HG03045 (cell line): ENCODE measurements at regions not wholly inside any gene's neighbourhood (a gene's known extent, or its start where the extent isn't known, plus 50 kb on each side); places are given as distances from the start of the nearest gene placed in this dataset.
"Not testable (repeated sequence)": the region's sequence is repeated elsewhere in the genome, so short reads cannot be mapped to it uniquely, and the experiment has no call there.

Experiments used
- ATAC-seq: cut with Tn5 transposase; IDR thresholded peaks from one replicate; pipeline ENCODE4 v1.9.1; 2021; ENCODE audit warnings: mild to moderate bottlenecking, moderate library complexity; ENCODE audit not compliant: unreplicated experiment

GRCh38 chr2:57402096-57402495, 644.5 kb upstream of the VRK2 start:
- no peak for ATAC-seq

- ATAC-seq: no peak
Observed at GRCh38 chr2:57402755-57403154, 643.9 kb upstream of the VRK2 start.

GRCh38 chr2:57407772-57408201, 638.8 kb upstream of the VRK2 start:
- no peak for ATAC-seq

- no peak for ATAC-seq
Observed at GRCh38 chr2:57408587-57408986, 638.0 kb upstream of the VRK2 start.

- no peak for ATAC-seq
Observed at GRCh38 chr2:57417007-57417406, 629.6 kb upstream of the VRK2 start.

- not testable (repeated sequence) for ATAC-seq
Observed at GRCh38 chr2:57418859-57419346, 627.7 kb upstream of the VRK2 start.

- ATAC-seq: no peak
Observed at GRCh38 chr2:57429831-57430230, 616.8 kb upstream of the VRK2 start.

- no peak for ATAC-seq
Observed at GRCh38 chr2:57432528-57432927, 614.1 kb upstream of the VRK2 start.

- no peak for ATAC-seq
Observed at GRCh38 chr2:57434441-57434840, 612.2 kb upstream of the VRK2 start.

GRCh38 chr2:57434972-57435371, 611.6 kb upstream of the VRK2 start:
- ATAC-seq: no peak

- ATAC-seq: no peak
Observed at GRCh38 chr2:57437077-57437476, 609.5 kb upstream of the VRK2 start.

GRCh38 chr2:57440437-57440836, 606.2 kb upstream of the VRK2 start:
- no peak for ATAC-seq

GRCh38 chr2:57443086-57443485, 603.5 kb upstream of the VRK2 start:
- no peak for ATAC-seq

GRCh38 chr2:57443973-57444521, 602.6 kb upstream of the VRK2 start:
- ATAC-seq: no peak

GRCh38 chr2:57444752-57445430, 601.7 kb upstream of the VRK2 start:
- no peak for ATAC-seq

GRCh38 chr2:57448816-57449215, 597.8 kb upstream of the VRK2 start:
- no peak for ATAC-seq

- peak; percentile 98 for ATAC-seq
Observed at GRCh38 chr2:57450170-57450569, 596.4 kb upstream of the VRK2 start.

- no peak for ATAC-seq
Observed at GRCh38 chr2:57452634-57453033, 594.0 kb upstream of the VRK2 start.

- ATAC-seq: no peak
Observed at GRCh38 chr2:57453945-57454344, 592.7 kb upstream of the VRK2 start.

GRCh38 chr2:57460396-57461276, 586.0 kb upstream of the VRK2 start:
- no peak for ATAC-seq

- ATAC-seq: no peak
Observed at GRCh38 chr2:57461624-57462023, 585.0 kb upstream of the VRK2 start.

- no peak for ATAC-seq
Observed at GRCh38 chr2:57465067-57465466, 581.5 kb upstream of the VRK2 start.
